ENCODE measurements at regions not wholly inside any gene's neighbourhood (a gene's known extent, or its start where the extent isn't known, plus 50 kb on each side); places are given as distances from the start of the nearest gene placed in this dataset.
"Not testable (repeated sequence)": the region's sequence is repeated elsewhere in the genome, so short reads cannot be mapped to it uniquely, and the experiment has no call there.

GRCh38 chr12:19675361-19675760 lies 236.1 kb downstream of the AEBP2 start:
- BruUV-seq (replicated peaks), result no TSS peak
- CTCF ChIA-PET, result no interaction called here
- dilution Hi-C loops (cut with HindIII; ENCODE audit: low sequenced_read_pairs, unreplicated experiment) (no loop called here), intact Hi-C loops (cut with micrococcal nuclease) (no loop called here), in situ Hi-C loops (cut with MboI; ENCODE audit: low sequenced_read_pairs) (no loop called here)
- H4K8ac ChIP-seq (ENCODE audit: low read depth in 2 of 2, low read length in 2 of 2), result no peak overlapping the region
- H3K27ac ChIP-seq (ENCODE audit: insufficient read depth, low read length), result no peak overlapping the region
- H3K4me1 ChIP-seq (ENCODE audit: control insufficient read depth, insufficient read depth, low read length), result no peaks in the 10 kb centered on the region; the same call in 1 of the 2 replicates
- H3K4ac ChIP-seq (ENCODE audit: low read depth, low read length), result no peak overlapping the region
- H3K18ac ChIP-seq (ENCODE audit: low read depth, low read length), result no peak overlapping the region
- no peak overlapping the region for H4K5ac ChIP-seq (ENCODE audit: low read depth, low read length)
- TF ChIP-seq SMC3 (IDR thresholded peaks at IDR 0.05; ENCODE audit: low read depth, low read length) (no peak), CEBPB (IDR thresholded peaks at IDR 0.05; ENCODE audit: low read depth, low read length) (no peak), USF2 (IDR thresholded peaks at IDR 0.05; ENCODE audit: low read depth, low read length) (no peak)
- H3K9me1 ChIP-seq (ENCODE audit: insufficient read depth, low read length), result no peaks in the 10 kb centered on the region
- H3K36me3 ChIP-seq (ENCODE audit: control insufficient read depth, insufficient read depth, low read length), result no peaks in the 10 kb centered on the region
- ATAC-seq (ENCODE audit: low read depth) (no peak), DNase-seq (no peak)
- no peak overlapping the region for H3K4me3 ChIP-seq (ENCODE audit: insufficient read depth, low read depth, low read length)
- H4K91ac ChIP-seq (ENCODE audit: insufficient read depth, low read depth, low read length), result no peak overlapping the region
- H3K9ac ChIP-seq (ENCODE audit: low read depth, low read length), result no peak overlapping the region
- no peak overlapping the region for H3K4me2 ChIP-seq (ENCODE audit: low read depth, low read length)
- WGBS, 2 experiments (ENCODE audit: extremely low coverage in 2 of 2, insufficient read length in 1 of 2), result no CpG with 5 or more reads among the region's 2 CpGs
- H2AFZ ChIP-seq (replicated peaks; ENCODE audit: low read length, poor library complexity), result no peak overlapping the region
- H2BK20ac ChIP-seq (ENCODE audit: low read depth, low read length), result no peak overlapping the region
- H3K27me3 ChIP-seq (ENCODE audit: control insufficient read depth, insufficient read depth, low read length), result no peaks in the 10 kb centered on the region
- H3K79me1 ChIP-seq (ENCODE audit: low read depth in 1 of 2, low read length in 2 of 2), result no peaks in the 10 kb centered on the region
- no peak overlapping the region for H2AK9ac ChIP-seq (replicated peaks; ENCODE audit: low read depth, low read length, poor library complexity)
- no peak overlapping the region for H3K14ac ChIP-seq (replicated peaks; ENCODE audit: low read depth, low read length)
- no peak overlapping the region for H2BK120ac ChIP-seq (ENCODE audit: low read depth, low read length)
- no peaks in the 10 kb centered on the region for H4K20me1 ChIP-seq (ENCODE audit: insufficient read depth, low read length)
- POLR2A ChIA-PET (ENCODE audit: unreplicated experiment), result interaction anchor here (0.6 kb wide), 1 partner anchor 129 kb away, joined by 3 read pairs; no protein-coding TSS in a partner anchor
- H2BK5ac ChIP-seq (ENCODE audit: low read depth, low read length, poor library complexity, severe bottlenecking), result no peak overlapping the region
- no peak overlapping the region for H3K56ac ChIP-seq (ENCODE audit: extremely low read depth, insufficient read depth, low read length)
- no peak overlapping the region for H2AK5ac ChIP-seq (ENCODE audit: low read depth, low read length)
- H2BK15ac ChIP-seq (ENCODE audit: low read depth, low read length), result no peak overlapping the region
- no peaks in the 10 kb centered on the region for H3K9me3 ChIP-seq (ENCODE audit: control insufficient read depth, insufficient read depth, low read length)
- no peak overlapping the region for H3K23ac ChIP-seq (ENCODE audit: low read depth, low read length)

- BruUV-seq (replicated peaks); DNase-seq; dilution Hi-C loops (cut with HindIII; ENCODE audit: low sequenced_read_pairs, unreplicated experiment); H2AK9ac ChIP-seq (replicated peaks; ENCODE audit: low read depth, low read length, poor library complexity); H3K14ac ChIP-seq (replicated peaks; ENCODE audit: low read depth, low read length); H2BK15ac ChIP-seq (ENCODE audit: low read depth, low read length); H2BK120ac ChIP-seq (ENCODE audit: low read depth, low read length); H3K79me1 ChIP-seq (ENCODE audit: low read depth in 1 of 2, low read length in 2 of 2); CTCF ChIA-PET; H2AFZ ChIP-seq (replicated peaks; ENCODE audit: low read length, poor library complexity); H3K4me2 ChIP-seq (ENCODE audit: low read depth, low read length); H3K36me3 ChIP-seq (ENCODE audit: control insufficient read depth, insufficient read depth, low read length); ATAC-seq (ENCODE audit: low read depth); H4K8ac ChIP-seq (ENCODE audit: low read depth in 2 of 2, low read length in 2 of 2); H3K23ac ChIP-seq (ENCODE audit: low read depth, low read length); H3K9ac ChIP-seq (ENCODE audit: low read depth, low read length); H3K9me3 ChIP-seq (ENCODE audit: control insufficient read depth, insufficient read depth, low read length); H2BK5ac ChIP-seq (ENCODE audit: low read depth, low read length, poor library complexity, severe bottlenecking); in situ Hi-C loops (cut with MboI; ENCODE audit: low sequenced_read_pairs); intact Hi-C loops (cut with micrococcal nuclease); H3K4ac ChIP-seq (ENCODE audit: low read depth, low read length); POLR2A ChIA-PET (ENCODE audit: unreplicated experiment); H2BK20ac ChIP-seq (ENCODE audit: low read depth, low read length); H3K18ac ChIP-seq (ENCODE audit: low read depth, low read length); H4K91ac ChIP-seq (ENCODE audit: insufficient read depth, low read depth, low read length); H3K9me1 ChIP-seq (ENCODE audit: insufficient read depth, low read length); H3K27ac ChIP-seq (ENCODE audit: insufficient read depth, low read length); H2AK5ac ChIP-seq (ENCODE audit: low read depth, low read length); H3K56ac ChIP-seq (ENCODE audit: extremely low read depth, insufficient read depth, low read length); H3K27me3 ChIP-seq (ENCODE audit: control insufficient read depth, insufficient read depth, low read length); H3K4me1 ChIP-seq (ENCODE audit: control insufficient read depth, insufficient read depth, low read length); H4K20me1 ChIP-seq (ENCODE audit: insufficient read depth, low read length); H4K5ac ChIP-seq (ENCODE audit: low read depth, low read length); H3K4me3 ChIP-seq (ENCODE audit: insufficient read depth, low read depth, low read length): not testable (repeated sequence)
- WGBS, 2 experiments (ENCODE audit: extremely low coverage in 2 of 2, insufficient read length in 1 of 2), result no CpG with 5 or more reads among the region's 3 CpGs
Measured at GRCh38 chr12:19678501-19678900, 239.2 kb downstream of the AEBP2 start.
